ENCODE measurements at regions not wholly inside any gene's neighbourhood (a gene's known extent, or its start where the extent isn't known, plus 50 kb on each side); places are given as distances from the start of the nearest gene placed in this dataset.
"Not testable (repeated sequence)": the region's sequence is repeated elsewhere in the genome, so short reads cannot be mapped to it uniquely, and the experiment has no call there.

DNA sequence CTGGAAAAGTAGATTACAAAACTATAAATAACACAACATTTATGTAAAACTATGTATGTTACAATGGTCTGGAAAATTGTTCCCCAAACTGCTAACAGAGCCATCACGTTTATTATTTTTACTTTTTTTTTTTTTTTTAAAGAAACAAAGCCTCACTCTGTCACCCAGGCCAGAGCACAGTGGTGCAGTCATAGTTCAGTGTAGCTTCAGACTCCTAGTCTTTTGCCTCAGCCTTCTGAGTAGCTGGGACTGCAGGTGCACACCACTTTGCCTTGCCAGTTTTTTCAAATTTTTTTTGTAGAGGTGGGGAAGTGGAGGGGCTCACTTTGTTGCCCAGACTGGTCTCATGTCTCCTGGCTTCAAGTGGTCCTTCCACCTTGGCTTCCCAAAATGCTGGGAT lies 180.1 kb upstream of the SPRY1 start:
- Histone ChIP-seq H3K27ac (ENCODE audit: low read depth, low read length) (no peak overlapping the region), H3K27me3 (ENCODE audit: control insufficient read depth, insufficient read depth, low read length) (no peaks in the 10 kb centered on the region), H3K4me1 (ENCODE audit: control insufficient read depth, insufficient read depth, low read length) (no peaks in the 10 kb centered on the region), H3K36me3 (ENCODE audit: control insufficient read depth, insufficient read depth, low read length) (no peaks in the 10 kb centered on the region), H3K9ac (ENCODE audit: low read length) (no peak overlapping the region), H3K4me3 (ENCODE audit: low read length) (no peak overlapping the region)

DNA sequence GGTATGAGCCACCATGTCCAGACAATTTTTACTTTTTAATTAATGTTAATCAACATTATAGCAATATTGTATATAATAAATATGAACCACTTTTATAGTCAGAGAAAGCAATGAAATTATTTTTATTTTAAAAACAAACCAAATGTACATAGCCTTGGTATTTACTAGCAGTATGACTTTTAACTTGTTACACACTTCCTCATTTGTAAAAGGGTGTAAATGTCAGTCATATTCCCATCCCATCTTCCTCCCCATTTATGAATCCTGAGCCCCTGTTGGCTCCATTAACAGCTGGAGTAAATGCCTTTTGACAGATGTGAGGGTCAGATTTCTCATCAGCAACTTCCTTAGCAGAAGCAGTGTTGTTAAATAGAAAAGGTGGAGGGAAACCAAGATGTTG lies 179.6 kb upstream of the SPRY1 start:
- Histone ChIP-seq H3K4me1 (ENCODE audit: control insufficient read depth, insufficient read depth, low read length) (no peaks in the 10 kb centered on the region), H3K4me3 (ENCODE audit: low read length) (no peak overlapping the region), H3K27me3 (ENCODE audit: control insufficient read depth, insufficient read depth, low read length) (no peaks in the 10 kb centered on the region), H3K27ac (ENCODE audit: low read depth, low read length) (no peak overlapping the region), H3K36me3 (ENCODE audit: control insufficient read depth, insufficient read depth, low read length) (no peaks in the 10 kb centered on the region), H3K9ac (ENCODE audit: low read length) (no peak overlapping the region)

DNA sequence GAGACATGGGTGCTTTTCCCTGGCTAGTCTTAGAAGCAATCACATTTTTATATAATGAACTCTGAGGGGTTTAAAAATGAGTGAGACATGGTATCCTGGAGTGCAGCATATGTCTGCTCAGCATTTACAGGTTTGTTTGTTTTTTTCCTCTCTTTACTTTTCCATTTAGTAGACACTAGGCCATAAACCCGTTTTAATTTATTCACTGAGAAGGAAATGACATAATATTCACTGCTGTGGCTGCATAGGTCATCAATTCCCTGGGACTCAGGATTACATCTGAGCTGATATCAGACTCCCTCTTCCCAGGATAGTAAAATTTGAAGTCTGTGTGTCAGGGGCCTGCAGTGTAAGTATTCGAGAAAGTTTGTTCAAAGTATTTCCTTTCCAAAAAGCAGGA lies 178.9 kb upstream of the SPRY1 start:
- Histone ChIP-seq H3K27me3 (ENCODE audit: control insufficient read depth, insufficient read depth, low read length) (no peaks in the 10 kb centered on the region), H3K36me3 (ENCODE audit: control insufficient read depth, insufficient read depth, low read length) (no peaks in the 10 kb centered on the region), H3K27ac (ENCODE audit: low read depth, low read length) (no peak overlapping the region), H3K4me3 (ENCODE audit: low read length) (no peak overlapping the region), H3K9ac (ENCODE audit: low read length) (no peak overlapping the region), H3K4me1 (ENCODE audit: control insufficient read depth, insufficient read depth, low read length) (no peaks in the 10 kb centered on the region)

DNA sequence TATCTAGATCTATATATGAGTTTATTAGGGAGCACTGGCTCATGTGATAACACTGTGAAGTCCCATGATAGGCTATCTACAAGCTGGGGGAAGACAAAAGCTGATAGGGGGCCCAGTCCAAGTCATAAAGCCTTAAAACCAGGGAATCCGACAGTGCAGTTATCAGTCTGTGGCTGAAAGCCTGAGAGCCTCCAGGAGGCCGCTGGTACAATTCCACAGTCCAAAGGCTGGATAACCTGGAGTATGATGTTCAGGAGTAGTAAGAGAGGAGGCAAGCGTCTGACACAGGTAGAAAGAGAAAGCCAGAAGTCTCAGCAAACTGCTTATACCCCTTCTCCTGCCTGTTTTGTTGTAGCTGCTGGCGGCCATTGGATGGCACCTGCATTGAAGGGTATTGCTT lies 177.6 kb upstream of the SPRY1 start:
- Histone ChIP-seq H3K9ac (ENCODE audit: low read length) (no peak overlapping the region), H3K4me1 (ENCODE audit: control insufficient read depth, insufficient read depth, low read length) (no peaks in the 10 kb centered on the region), H3K4me3 (ENCODE audit: low read length) (no peak overlapping the region), H3K27me3 (ENCODE audit: control insufficient read depth, insufficient read depth, low read length) (no peaks in the 10 kb centered on the region), H3K27ac (ENCODE audit: low read depth, low read length) (no peak overlapping the region), H3K36me3 (ENCODE audit: control insufficient read depth, insufficient read depth, low read length) (no peaks in the 10 kb centered on the region)

DNA sequence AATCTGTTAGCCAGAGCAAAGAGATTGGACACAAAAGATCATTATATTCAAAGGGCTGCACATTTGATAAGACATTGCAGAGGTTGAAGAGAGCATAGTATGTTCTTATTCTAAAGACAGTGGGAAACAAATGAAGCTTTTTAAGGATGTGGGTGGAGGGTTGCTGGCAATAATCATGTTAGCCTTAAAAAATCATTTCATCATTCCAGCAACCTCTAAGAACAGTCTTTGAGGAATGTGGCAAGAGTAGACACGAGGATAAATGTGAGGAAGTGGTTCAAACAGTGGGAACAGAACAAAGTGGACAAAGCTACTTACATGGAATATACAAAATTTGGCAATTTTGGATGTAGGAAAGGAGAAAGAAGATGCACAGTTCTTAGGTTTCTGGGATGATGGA lies 167.3 kb upstream of the SPRY1 start:
- Histone ChIP-seq H3K27me3 (ENCODE audit: control insufficient read depth, insufficient read depth, low read length) (no peaks in the 10 kb centered on the region), H3K4me1 (ENCODE audit: control insufficient read depth, insufficient read depth, low read length) (no peaks in the 10 kb centered on the region), H3K27ac (ENCODE audit: low read depth, low read length) (no peak overlapping the region), H3K9ac (ENCODE audit: low read length) (no peak overlapping the region), H3K4me3 (ENCODE audit: low read length) (no peak overlapping the region), H3K36me3 (ENCODE audit: control insufficient read depth, insufficient read depth, low read length) (no peaks in the 10 kb centered on the region)

DNA sequence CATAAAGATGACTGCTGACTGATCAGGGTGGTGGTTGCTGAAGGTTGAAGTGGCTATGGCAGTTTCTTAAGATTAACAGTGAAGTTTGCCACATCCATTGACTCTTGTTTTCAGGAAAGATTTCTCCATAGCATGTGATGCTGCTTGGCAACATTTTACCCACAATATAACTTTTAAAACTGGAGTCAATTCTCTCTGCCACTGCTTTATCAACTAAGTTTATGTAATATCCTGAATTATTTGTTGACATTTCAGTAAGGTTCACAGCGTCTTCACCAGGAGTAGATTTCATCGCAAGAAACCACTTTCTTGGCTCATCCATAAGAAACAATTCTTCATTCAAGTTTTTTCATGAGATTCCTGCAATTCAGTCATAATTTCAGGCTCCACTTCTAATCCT lies 166.5 kb upstream of the SPRY1 start:
- H3K9ac ChIP-seq (ENCODE audit: low read length): no peak overlapping the region
- peaks cover 1% of the 10 kb centered on the region for H3K4me1 ChIP-seq (ENCODE audit: control insufficient read depth, insufficient read depth, low read length)
- H3K27ac ChIP-seq (ENCODE audit: low read depth, low read length): no peak overlapping the region
- no peak overlapping the region for H3K4me3 ChIP-seq (ENCODE audit: low read length)
- H3K36me3 ChIP-seq (ENCODE audit: control insufficient read depth, insufficient read depth, low read length): no peaks in the 10 kb centered on the region
- H3K27me3 ChIP-seq (ENCODE audit: control insufficient read depth, insufficient read depth, low read length): no peaks in the 10 kb centered on the region

DNA sequence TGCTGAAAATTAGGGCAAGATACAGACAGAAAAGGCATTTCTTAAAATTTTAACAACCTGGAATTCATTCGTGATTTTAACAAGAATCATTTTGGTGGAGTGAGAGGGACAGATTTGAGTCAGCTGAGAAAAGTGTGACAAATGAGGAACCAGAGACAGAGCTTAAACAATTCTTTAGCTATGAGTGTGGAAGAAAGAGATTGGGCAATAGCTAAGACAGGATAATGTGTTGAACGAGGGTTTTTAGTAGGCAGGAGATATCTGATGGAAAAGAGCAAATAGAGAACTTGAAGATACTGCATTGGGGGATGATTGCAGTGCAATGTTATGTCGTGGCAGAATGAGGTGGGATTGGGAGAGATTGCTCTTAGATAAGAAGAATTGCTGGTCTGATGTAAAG lies 164.2 kb upstream of the SPRY1 start:
- Histone ChIP-seq H3K4me1 (ENCODE audit: control insufficient read depth, insufficient read depth, low read length) (peaks cover 7% of the 10 kb centered on the region), H3K4me3 (ENCODE audit: low read length) (no peak overlapping the region), H3K36me3 (ENCODE audit: control insufficient read depth, insufficient read depth, low read length) (no peaks in the 10 kb centered on the region), H3K27me3 (ENCODE audit: control insufficient read depth, insufficient read depth, low read length) (no peaks in the 10 kb centered on the region), H3K9ac (ENCODE audit: low read length) (no peak overlapping the region), H3K27ac (ENCODE audit: low read depth, low read length) (no peak overlapping the region)

DNA sequence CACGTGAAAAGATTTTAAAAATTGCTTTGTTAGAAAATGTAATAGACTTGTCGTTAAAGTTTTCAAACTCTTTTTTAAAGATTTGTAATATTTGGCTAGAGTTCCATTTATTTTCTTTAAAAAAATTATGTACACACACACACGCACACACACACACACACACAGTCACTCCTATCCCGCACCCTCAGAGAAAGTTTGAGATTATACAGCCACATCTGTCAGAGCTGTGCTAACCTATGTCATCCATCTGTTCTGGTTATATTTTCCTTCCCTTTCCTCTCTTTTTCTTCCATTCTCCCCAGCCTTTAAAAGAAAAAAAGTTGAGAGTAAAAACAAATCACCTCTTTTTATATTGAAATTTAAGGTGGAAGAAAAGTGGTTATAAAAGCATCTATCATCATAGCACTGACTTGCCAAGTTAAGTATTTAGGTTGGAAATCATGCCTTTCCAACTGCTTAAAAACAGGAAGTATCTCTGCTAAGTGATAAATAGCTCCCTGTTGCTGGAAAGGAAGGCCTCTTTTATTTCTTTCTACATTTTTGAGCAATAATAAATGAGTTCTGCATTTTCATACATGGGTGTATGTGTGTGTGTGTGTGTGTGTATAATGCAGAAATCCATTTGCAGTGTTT lies 163.3 kb upstream of the SPRY1 start:
- H3K4me1 ChIP-seq (ENCODE audit: control insufficient read depth, insufficient read depth, low read length): peaks cover 7% of the 10 kb centered on the region
- no peaks in the 10 kb centered on the region for H3K36me3 ChIP-seq (ENCODE audit: control insufficient read depth, insufficient read depth, low read length)
- no peaks in the 10 kb centered on the region for H3K27me3 ChIP-seq (ENCODE audit: control insufficient read depth, insufficient read depth, low read length)
- no peak overlapping the region for H3K9ac ChIP-seq (ENCODE audit: low read length)
- no peak overlapping the region for H3K27ac ChIP-seq (ENCODE audit: low read depth, low read length)
- no peak overlapping the region for H3K4me3 ChIP-seq (ENCODE audit: low read length)

DNA sequence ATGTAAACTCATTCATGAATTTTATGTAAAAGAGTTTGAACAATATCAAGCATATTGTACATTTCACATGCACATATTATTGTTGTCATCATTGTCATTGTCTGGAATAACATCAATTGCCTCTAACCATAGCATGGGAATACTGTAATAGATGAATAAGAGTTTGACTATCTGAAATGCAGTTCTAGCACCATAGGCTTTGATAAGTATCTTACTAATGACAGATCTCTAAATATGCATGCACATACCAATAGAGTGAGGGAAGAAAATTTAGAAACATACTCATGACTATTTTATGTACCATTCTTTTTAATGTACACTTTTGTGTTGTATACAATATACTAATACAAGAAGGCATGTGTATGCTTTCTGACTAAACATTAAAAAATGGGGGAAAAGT lies 161.6 kb upstream of the SPRY1 start:
- Histone ChIP-seq H3K36me3 (ENCODE audit: control insufficient read depth, insufficient read depth, low read length) (no peaks in the 10 kb centered on the region), H3K4me1 (ENCODE audit: control insufficient read depth, insufficient read depth, low read length) (peaks cover 7% of the 10 kb centered on the region), H3K9ac (ENCODE audit: low read length) (no peak overlapping the region), H3K27ac (ENCODE audit: low read depth, low read length) (no peak overlapping the region), H3K27me3 (ENCODE audit: control insufficient read depth, insufficient read depth, low read length) (no peaks in the 10 kb centered on the region), H3K4me3 (ENCODE audit: low read length) (no peak overlapping the region)

DNA sequence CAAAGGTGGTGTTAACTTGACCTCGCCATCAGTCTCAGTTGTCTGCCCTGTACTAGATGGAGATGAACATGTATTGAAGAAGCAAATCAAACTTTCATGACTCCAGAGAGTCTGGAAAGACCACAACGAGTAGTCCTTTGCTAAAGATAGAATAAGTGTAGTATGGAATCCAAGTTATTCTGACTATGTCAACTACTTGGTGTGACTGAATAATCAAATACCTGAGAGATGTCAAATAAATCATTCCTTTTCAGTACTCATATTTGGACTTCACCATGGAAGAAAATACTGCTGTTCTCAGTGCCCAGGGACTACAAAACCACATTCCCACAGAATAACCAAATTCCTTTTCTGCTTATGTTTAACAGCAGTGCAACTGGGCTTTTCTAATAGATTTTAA lies 161.2 kb upstream of the SPRY1 start:
- H3K4me3 ChIP-seq (ENCODE audit: low read length): no peak overlapping the region
- H3K9ac ChIP-seq (ENCODE audit: low read length): no peak overlapping the region
- no peaks in the 10 kb centered on the region for H3K36me3 ChIP-seq (ENCODE audit: control insufficient read depth, insufficient read depth, low read length)
- H3K27ac ChIP-seq (ENCODE audit: low read depth, low read length): no peak overlapping the region
- no peaks in the 10 kb centered on the region for H3K27me3 ChIP-seq (ENCODE audit: control insufficient read depth, insufficient read depth, low read length)
- peaks cover 7% of the 10 kb centered on the region for H3K4me1 ChIP-seq (ENCODE audit: control insufficient read depth, insufficient read depth, low read length)

DNA sequence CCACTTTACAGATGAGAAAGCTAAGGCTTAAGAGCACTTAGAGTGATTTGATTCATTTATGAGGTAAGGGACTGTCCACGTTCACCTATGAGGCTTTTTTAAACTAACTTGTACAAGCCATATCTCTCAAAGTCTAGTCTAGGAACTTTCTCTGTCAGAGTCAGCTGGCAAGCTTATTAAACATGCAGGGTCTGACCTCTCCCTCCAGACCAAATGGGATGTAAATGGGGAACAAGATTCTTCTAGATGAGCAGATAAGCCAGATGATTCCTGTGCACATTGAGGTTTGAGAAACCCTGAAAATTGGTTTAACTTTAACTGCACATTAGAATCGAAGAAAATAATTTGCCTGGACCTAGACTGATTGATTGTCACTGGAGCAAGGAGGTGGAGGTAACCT lies 160.0 kb upstream of the SPRY1 start:
- Histone ChIP-seq H3K36me3 (ENCODE audit: control insufficient read depth, insufficient read depth, low read length) (no peaks in the 10 kb centered on the region), H3K9ac (ENCODE audit: low read length) (no peak overlapping the region), H3K27me3 (ENCODE audit: control insufficient read depth, insufficient read depth, low read length) (no peaks in the 10 kb centered on the region), H3K27ac (ENCODE audit: low read depth, low read length) (no peak overlapping the region), H3K4me3 (ENCODE audit: low read length) (no peak overlapping the region), H3K4me1 (ENCODE audit: control insufficient read depth, insufficient read depth, low read length) (peaks cover 7% of the 10 kb centered on the region)

DNA sequence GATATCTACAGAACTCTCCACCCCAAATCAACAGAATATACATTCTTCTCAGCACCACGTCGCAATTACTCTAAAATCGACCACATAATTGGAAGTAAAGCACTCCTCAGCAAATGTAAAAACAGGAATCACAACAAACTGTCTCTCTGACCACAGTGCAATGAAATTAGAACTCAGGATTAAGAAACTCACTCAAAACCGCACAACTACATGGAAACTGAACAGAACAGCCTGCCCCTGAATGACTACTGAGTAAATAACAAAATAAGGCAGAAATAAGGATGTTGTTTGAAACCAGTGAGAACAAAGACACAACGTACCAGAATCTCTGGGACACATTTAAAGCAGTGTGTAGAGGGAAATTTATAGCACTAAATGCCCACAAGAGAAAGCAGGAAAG lies 156.3 kb upstream of the SPRY1 start:
- not testable (repeated sequence) for H3K27ac ChIP-seq (ENCODE audit: low read depth, low read length); H3K27me3 ChIP-seq (ENCODE audit: control insufficient read depth, insufficient read depth, low read length); H3K36me3 ChIP-seq (ENCODE audit: control insufficient read depth, insufficient read depth, low read length); H3K4me3 ChIP-seq (ENCODE audit: low read length); H3K9ac ChIP-seq (ENCODE audit: low read length); H3K4me1 ChIP-seq (ENCODE audit: control insufficient read depth, insufficient read depth, low read length)

DNA sequence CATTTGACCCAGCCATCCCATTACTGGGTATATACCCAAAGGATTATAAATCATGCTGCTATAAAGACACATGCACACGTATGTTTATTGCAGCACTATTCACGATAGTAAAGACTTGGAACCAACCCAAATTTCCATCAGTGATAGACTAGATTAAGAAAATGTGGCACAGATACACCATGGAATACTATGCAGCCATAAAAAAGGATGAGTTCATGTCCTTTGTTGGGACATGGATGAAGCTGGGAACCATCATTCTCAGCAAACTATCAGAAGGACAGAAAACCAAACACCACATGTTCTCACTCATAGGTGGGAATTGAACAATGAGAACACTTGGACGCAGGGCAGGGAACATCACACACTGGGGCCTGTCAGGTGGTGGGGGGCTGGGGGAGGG lies 153.4 kb upstream of the SPRY1 start:
- H3K36me3 ChIP-seq (ENCODE audit: control insufficient read depth, insufficient read depth, low read length); H3K9ac ChIP-seq (ENCODE audit: low read length); H3K27ac ChIP-seq (ENCODE audit: low read depth, low read length); H3K27me3 ChIP-seq (ENCODE audit: control insufficient read depth, insufficient read depth, low read length); H3K4me3 ChIP-seq (ENCODE audit: low read length): not testable (repeated sequence)
- H3K4me1 ChIP-seq (ENCODE audit: control insufficient read depth, insufficient read depth, low read length): peaks cover 16% of the 10 kb centered on the region

Measured in rectal smooth muscle tissue (tissue), 1 donor.